ENCODE measurements at regions not wholly inside any gene's neighbourhood (a gene's known extent, or its start where the extent isn't known, plus 50 kb on each side); places are given as distances from the start of the nearest gene placed in this dataset.
A peak's percentile ranks its signal among the peaks of the same experiment; 100 is the strongest.

GRCh38 chr20:52290569-52290968 lies 99.0 kb upstream of the ZFP64 start:
- Histone ChIP-seq H2AFZ (ENCODE audit: low read length) (no peak overlapping the region), H3K36me3 (ENCODE audit: control insufficient read depth, insufficient read depth, low read length) (no peaks in the 10 kb centered on the region), H3K4me3 (replicated peaks in 1 of 4; ENCODE audit: control extremely low read depth in 1 of 4, insufficient read depth in 1 of 4, low read depth in 3 of 4, low read length in 4 of 4) (no peak overlapping the region), H3K79me2 (ENCODE audit: control insufficient read depth, insufficient read depth, low read length) (no peaks in the 10 kb centered on the region), H4K20me1 (ENCODE audit: control insufficient read depth, extremely low read depth, insufficient read depth, low read length) (no peaks in the 10 kb centered on the region), H3K27me3 (ENCODE audit: control insufficient read depth, insufficient read depth, low read length) (no peaks in the 10 kb centered on the region), H3K9ac (ENCODE audit: insufficient read depth, low read length) (no peak overlapping the region), H3K4me1 (ENCODE audit: control insufficient read depth, extremely low read depth, insufficient read depth, low read length) (no peaks in the 10 kb centered on the region), H3K4me2 (ENCODE audit: extremely low read depth, insufficient read depth, low read length) (no peak overlapping the region), H3K27ac (ENCODE audit: insufficient read depth, low read length) (no peak overlapping the region), H3K9me3 (ENCODE audit: control insufficient read depth, insufficient read depth, low read depth, low read length) (no peaks in the 10 kb centered on the region)
- peak in 1 of 2 donors; percentile 63 for DNase-seq (ENCODE audit: low read depth in 2 of 2)
- TF ChIP-seq CTCF (conservative IDR thresholded peaks at IDR 0.05 in 1 of 2, IDR thresholded peaks at IDR 0.05 in 1 of 2; ENCODE audit: low read depth in 1 of 2, low read length in 2 of 2) (no peak), EZH2 (IDR thresholded peaks at IDR 0.05; ENCODE audit: low read length, missing control alignments) (no peak)

GRCh38 chr20:52289956-52290565 lies 98.5 kb upstream of the ZFP64 start:
- H3K27me3 ChIP-seq (ENCODE audit: control insufficient read depth, insufficient read depth, low read length), result no peaks in the 10 kb centered on the region
- H3K4me2 ChIP-seq (ENCODE audit: extremely low read depth, insufficient read depth, low read length), result no peak overlapping the region
- no peaks in the 10 kb centered on the region for H3K36me3 ChIP-seq (ENCODE audit: control insufficient read depth, insufficient read depth, low read length)
- H3K27ac ChIP-seq (ENCODE audit: insufficient read depth, low read length), result no peak overlapping the region
- TF ChIP-seq EZH2 (IDR thresholded peaks at IDR 0.05; ENCODE audit: low read length, missing control alignments) (no peak), CTCF (conservative IDR thresholded peaks at IDR 0.05 in 1 of 2, IDR thresholded peaks at IDR 0.05 in 1 of 2; ENCODE audit: low read depth in 1 of 2, low read length in 2 of 2) (no peak)
- no peaks in the 10 kb centered on the region for H3K9me3 ChIP-seq (ENCODE audit: control insufficient read depth, insufficient read depth, low read depth, low read length)
- H3K4me3 ChIP-seq (replicated peaks in 1 of 4; ENCODE audit: control extremely low read depth in 1 of 4, insufficient read depth in 1 of 4, low read depth in 3 of 4, low read length in 4 of 4), result no peak overlapping the region
- H3K4me1 ChIP-seq (ENCODE audit: control insufficient read depth, extremely low read depth, insufficient read depth, low read length), result no peaks in the 10 kb centered on the region
- H2AFZ ChIP-seq (ENCODE audit: low read length), result no peak overlapping the region
- H4K20me1 ChIP-seq (ENCODE audit: control insufficient read depth, extremely low read depth, insufficient read depth, low read length), result no peaks in the 10 kb centered on the region
- no peaks in the 10 kb centered on the region for H3K79me2 ChIP-seq (ENCODE audit: control insufficient read depth, insufficient read depth, low read length)
- H3K9ac ChIP-seq (ENCODE audit: insufficient read depth, low read length), result no peak overlapping the region
- no peak for DNase-seq (ENCODE audit: low read depth in 2 of 2)

DNA sequence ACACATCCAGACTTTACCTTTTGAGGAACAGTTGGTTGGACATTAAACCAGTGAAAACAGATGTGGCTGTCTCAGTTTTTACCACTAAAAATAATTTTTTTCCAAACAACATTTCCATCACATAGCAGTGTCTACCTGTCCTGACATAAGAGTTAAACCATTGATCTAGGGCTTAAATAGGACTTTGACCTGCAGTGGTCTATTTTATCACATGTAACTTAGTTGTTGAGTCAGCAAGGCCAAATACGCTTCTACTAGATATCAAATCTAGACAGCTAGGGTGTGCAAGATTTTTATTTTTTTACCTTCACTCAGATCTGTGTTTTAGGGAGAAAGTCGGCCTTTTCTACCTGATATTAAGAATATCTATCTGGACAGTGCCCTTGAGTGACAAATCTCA lies 88.8 kb upstream of the ZFP64 start:
- Histone ChIP-seq H3K4me3 (replicated peaks in 1 of 4; ENCODE audit: control extremely low read depth in 1 of 4, insufficient read depth in 1 of 4, low read depth in 3 of 4, low read length in 4 of 4) (no peak overlapping the region), H3K4me1 (ENCODE audit: control insufficient read depth, extremely low read depth, insufficient read depth, low read length) (no peaks in the 10 kb centered on the region), H3K36me3 (ENCODE audit: control insufficient read depth, insufficient read depth, low read length) (no peaks in the 10 kb centered on the region), H3K79me2 (ENCODE audit: control insufficient read depth, insufficient read depth, low read length) (no peaks in the 10 kb centered on the region), H2AFZ (ENCODE audit: low read length) (no peak overlapping the region), H3K27ac (ENCODE audit: insufficient read depth, low read length) (no peak overlapping the region), H3K4me2 (ENCODE audit: extremely low read depth, insufficient read depth, low read length) (no peak overlapping the region), H3K27me3 (ENCODE audit: control insufficient read depth, insufficient read depth, low read length) (no peaks in the 10 kb centered on the region), H3K9me3 (ENCODE audit: control insufficient read depth, insufficient read depth, low read depth, low read length) (no peaks in the 10 kb centered on the region), H3K9ac (ENCODE audit: insufficient read depth, low read length) (no peak overlapping the region), H4K20me1 (ENCODE audit: control insufficient read depth, extremely low read depth, insufficient read depth, low read length) (no peaks in the 10 kb centered on the region)
- DNase-seq (ENCODE audit: low read depth in 2 of 2), result no peak
- no peak for TF ChIP-seq CTCF (conservative IDR thresholded peaks at IDR 0.05 in 1 of 2, IDR thresholded peaks at IDR 0.05 in 1 of 2; ENCODE audit: low read depth in 1 of 2, low read length in 2 of 2)
- no peak for TF ChIP-seq EZH2 (IDR thresholded peaks at IDR 0.05; ENCODE audit: low read length, missing control alignments)
